Thymus (tissue), 11 donors: ENCODE measurements at regions not wholly inside any gene's neighbourhood (a gene's known extent, or its start where the extent isn't known, plus 50 kb on each side); places are given as distances from the start of the nearest gene placed in this dataset.

Source experiments
- DNase-seq, 9 donors: peaks; one replicate each; pipeline ENCODE4 v3.0.0-alpha.2; 2013; ENCODE audit warnings: low spot score in 9 of 9, low read depth in 6 of 9, missing footprints in 1 of 9
- H3K27ac ChIP-seq, 2 donors: one replicate each; pipeline ENCODE4 v1.5.1; 2013; ENCODE audit warnings: control low read depth in 1 of 2, low read depth in 1 of 2, low read length in 1 of 2, mild to moderate bottlenecking in 1 of 2, moderate library complexity in 1 of 2
- H3K27me3 ChIP-seq, 2 donors: one replicate each; pipeline ENCODE4 v1.5.1; 2013; ENCODE audit warnings: low read length in 1 of 2; ENCODE audit not compliant: control insufficient read depth in 2 of 2, insufficient read depth in 1 of 2
- H3K36me3 ChIP-seq, 2 donors: one replicate each; pipeline ENCODE4 v1.5.1; 2013; ENCODE audit warnings: low read length in 1 of 2, mild to moderate bottlenecking in 1 of 2, moderate library complexity in 1 of 2; ENCODE audit not compliant: control insufficient read depth in 2 of 2, insufficient read depth in 2 of 2
- H3K4me1 ChIP-seq, 2 donors: one replicate each; pipeline ENCODE4 v1.5.1; 2013; ENCODE audit warnings: low read length in 2 of 2; ENCODE audit not compliant: control insufficient read depth in 2 of 2, insufficient read depth in 2 of 2
- H3K4me3 ChIP-seq, 2 donors: one replicate each; pipeline ENCODE4 v1.5.1; 2013; ENCODE audit warnings: low read length in 2 of 2, control low read depth in 1 of 2, mild to moderate bottlenecking in 1 of 2
- H3K9me3 ChIP-seq, 2 donors: one replicate each; pipeline ENCODE4 v1.5.1; 2013; ENCODE audit warnings: low read length in 1 of 2, mild to moderate bottlenecking in 1 of 2; ENCODE audit not compliant: control insufficient read depth in 2 of 2, insufficient read depth in 1 of 2
- WGBS: extraction: QIAGEN DNeasy Blood & Tissue Kit; methylation state at CpG from one replicate; pipeline ENCODE4 v1.1.7; 2013; 5-methylcytosine and 5-hydroxymethylcytosine counted together
- donor health status: healthy.

DNA sequence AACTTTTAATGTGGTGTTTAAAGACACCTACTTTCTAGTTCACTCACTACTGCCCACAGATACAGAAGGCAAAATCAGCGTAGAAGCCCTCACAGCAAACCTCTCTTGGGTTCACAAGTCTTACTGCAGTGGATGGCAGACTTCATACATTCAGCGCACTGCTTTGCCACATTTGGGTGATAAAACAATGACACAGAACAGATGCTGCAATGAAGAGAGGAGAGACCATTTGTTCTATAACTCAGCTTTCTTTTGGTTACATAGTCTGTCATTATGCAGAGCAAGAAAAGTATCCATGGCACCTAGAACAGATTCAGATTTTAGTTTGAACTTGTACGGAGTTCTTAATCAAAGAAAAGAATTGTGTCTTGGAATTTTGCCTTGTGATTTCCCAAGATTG, 459.0 kb downstream of the BCAT1 start:
- no peaks in the 10 kb centered on the region for H3K36me3 ChIP-seq
- WGBS, result 96% methylated on average over 3 of the region's 3 CpGs

DNA sequence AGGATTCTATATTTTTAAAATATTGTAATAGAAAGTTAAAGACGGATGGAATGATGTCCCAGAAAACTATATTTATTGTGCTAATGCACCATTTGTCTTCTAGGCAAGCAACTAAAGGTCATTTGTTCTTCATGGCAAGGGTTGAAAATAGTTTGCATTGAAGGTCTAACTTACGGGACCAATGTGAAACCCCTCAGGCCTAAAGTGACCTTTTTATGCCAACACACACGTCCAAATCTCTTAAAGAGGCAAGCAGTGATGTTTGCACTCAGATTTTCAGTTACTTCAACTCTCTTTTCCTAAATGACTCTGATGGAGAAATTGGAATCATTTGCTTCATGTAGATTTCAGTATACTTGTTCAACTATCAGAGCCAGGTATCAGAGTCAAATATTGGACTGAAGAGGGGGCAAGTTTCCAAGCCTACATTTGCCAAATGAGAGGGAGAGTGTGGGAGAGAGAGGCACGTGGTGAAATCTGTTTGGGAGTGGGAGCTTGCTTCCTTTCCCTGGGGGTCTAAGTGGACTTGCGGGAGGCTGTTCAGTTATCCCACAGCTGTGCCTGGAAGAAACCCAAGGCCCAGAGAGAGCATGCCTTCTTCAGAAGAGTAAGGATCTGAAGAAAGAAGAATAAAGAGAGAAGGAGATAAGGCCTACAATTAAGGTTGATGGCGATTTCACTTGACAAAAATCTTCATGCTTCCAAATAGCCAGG, 459.8 kb downstream of the BCAT1 start:
- H3K36me3 ChIP-seq, result no peaks in the 10 kb centered on the region
- H3K4me1 ChIP-seq, result no peaks in the 10 kb centered on the region
- no peak for DNase-seq
- H3K27me3 ChIP-seq, result no peaks in the 10 kb centered on the region
- H3K4me3 ChIP-seq, result no peak overlapping the region
- no peaks in the 10 kb centered on the region for H3K9me3 ChIP-seq
- 96% methylated on average over 6 of the region's 6 CpGs for WGBS
- no peak overlapping the region for H3K27ac ChIP-seq

More for the DNA sequence above, 459.0 kb downstream of the BCAT1 start:
- Histone ChIP-seq H3K27me3 (no peaks in the 10 kb centered on the region), H3K4me3 (no peak overlapping the region), H3K4me1 (no peaks in the 10 kb centered on the region), H3K27ac (no peak overlapping the region), H3K9me3 (no peaks in the 10 kb centered on the region)
- DNase-seq, result no peak

DNA sequence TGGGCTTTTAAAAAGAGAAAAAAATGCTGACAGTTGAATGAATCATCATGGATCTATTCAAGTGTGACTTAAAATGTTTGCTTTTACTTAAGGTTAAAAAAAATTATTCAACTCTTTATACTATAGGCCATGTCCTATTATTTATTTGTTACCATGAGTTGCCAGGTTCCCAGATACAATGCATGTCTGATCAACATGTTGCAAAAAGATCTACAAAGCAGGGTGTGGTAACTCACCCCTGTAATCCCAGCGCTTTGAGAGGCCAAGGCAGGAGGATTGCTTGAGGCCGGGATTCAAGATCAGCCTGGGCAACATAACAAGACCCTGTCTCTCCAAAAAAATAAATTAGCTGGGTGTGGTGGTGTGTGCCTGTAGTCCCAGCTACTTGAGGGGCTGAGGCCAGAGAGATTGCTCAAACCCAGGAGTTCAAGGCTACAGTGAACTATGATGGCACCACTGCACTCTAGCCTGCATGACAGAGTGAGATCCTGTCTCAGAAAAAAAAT, 460.8 kb downstream of the BCAT1 start:
- Histone ChIP-seq H3K27me3 (no peaks in the 10 kb centered on the region), H3K36me3 (no peaks in the 10 kb centered on the region), H3K4me1 (no peaks in the 10 kb centered on the region), H3K4me3 (no peak overlapping the region), H3K9me3 (no peaks in the 10 kb centered on the region), H3K27ac (no peak overlapping the region)
- DNase-seq, result no peak
- 99% methylated on average over 2 of the region's 2 CpGs for WGBS

DNA sequence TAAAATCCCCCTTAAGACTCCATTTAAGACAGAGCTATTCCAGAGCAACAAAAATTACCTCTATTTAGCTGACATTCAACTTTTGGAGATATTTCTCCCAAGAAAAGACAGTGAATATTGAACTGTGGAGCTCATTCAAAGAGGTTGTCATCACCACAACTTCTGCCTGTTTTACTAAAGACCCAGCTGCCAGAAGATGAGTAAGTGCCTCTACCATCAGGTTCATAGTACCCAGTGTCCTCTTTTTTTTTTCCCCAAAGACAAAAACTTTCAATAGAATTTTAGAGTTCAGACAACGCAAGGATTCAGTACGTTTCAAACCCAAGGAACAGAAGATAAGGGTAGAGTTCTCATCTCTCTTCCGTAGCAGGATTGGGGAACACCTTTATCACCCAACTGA, 461.3 kb downstream of the BCAT1 start:
- no peak overlapping the region for H3K4me3 ChIP-seq
- H3K27ac ChIP-seq, result no peak overlapping the region
- H3K27me3 ChIP-seq, result no peaks in the 10 kb centered on the region
- no peaks in the 10 kb centered on the region for H3K4me1 ChIP-seq
- no peaks in the 10 kb centered on the region for H3K9me3 ChIP-seq
- DNase-seq, result no peak
- WGBS, result 97% methylated on average over 3 of the region's 3 CpGs
- H3K36me3 ChIP-seq, result no peaks in the 10 kb centered on the region

DNA sequence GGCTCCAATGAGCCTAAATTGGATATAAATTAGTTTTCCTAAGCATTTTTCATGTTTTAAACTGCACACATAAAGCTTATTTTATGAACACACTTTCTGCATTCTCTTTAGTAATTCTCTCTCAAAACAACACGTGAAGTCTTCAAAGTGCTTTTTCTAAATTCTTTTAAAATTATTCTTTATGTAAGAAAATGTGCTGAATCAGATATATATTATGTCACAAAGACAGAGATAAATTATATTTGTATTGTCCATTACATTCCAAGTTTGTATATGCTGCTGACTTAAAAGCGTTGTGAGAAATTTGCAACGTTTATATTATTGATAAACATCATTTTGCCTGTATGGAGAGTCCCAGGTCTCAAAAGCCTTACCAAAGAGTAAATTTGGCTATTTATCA, 465.2 kb downstream of the BCAT1 start:
- Histone ChIP-seq H3K36me3 (no peaks in the 10 kb centered on the region), H3K27me3 (no peaks in the 10 kb centered on the region), H3K4me3 (no peak overlapping the region), H3K9me3 (no peaks in the 10 kb centered on the region), H3K27ac (no peak overlapping the region), H3K4me1 (no peaks in the 10 kb centered on the region)
- 97% methylated on average over 3 of the region's 3 CpGs for WGBS
- DNase-seq, result no peak

DNA sequence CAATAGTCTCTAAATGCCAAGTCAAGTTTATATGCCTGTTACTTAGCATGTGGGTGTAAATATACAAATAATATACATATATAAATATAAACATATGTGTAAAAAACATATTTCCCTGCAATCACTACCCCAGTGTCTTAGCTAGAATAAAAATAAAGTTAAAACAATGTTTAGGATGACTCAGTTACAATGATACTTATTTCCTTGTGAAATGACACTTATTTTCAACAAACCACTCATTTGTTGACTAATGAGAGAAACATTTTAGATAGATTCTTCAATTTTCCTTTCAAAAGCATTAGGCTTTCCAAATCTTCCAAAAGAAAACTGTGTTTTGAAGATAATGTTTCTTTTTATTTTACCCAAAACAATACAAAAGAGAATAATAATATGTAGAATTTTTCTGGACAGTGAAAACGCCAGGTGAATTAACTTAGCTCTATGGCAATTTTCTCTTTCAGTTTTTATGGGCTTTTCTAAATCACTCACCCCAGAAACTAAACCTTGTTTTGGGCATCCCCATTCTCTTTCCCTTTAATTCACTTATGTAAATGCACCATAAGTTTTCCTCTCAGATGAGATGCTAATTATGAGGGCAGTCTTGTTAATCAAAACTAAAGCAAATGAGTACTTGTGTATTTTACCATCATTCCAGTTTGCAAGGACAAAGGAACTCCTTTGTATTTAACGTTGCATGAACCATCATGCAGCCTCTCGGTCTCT, 465.9 kb downstream of the BCAT1 start:
- 95% methylated on average over 3 of the region's 3 CpGs for WGBS
- Histone ChIP-seq H3K4me1 (no peaks in the 10 kb centered on the region), H3K36me3 (no peaks in the 10 kb centered on the region), H3K4me3 (no peak overlapping the region), H3K27ac (no peak overlapping the region), H3K27me3 (no peaks in the 10 kb centered on the region), H3K9me3 (no peaks in the 10 kb centered on the region)
- DNase-seq, result no peak

DNA sequence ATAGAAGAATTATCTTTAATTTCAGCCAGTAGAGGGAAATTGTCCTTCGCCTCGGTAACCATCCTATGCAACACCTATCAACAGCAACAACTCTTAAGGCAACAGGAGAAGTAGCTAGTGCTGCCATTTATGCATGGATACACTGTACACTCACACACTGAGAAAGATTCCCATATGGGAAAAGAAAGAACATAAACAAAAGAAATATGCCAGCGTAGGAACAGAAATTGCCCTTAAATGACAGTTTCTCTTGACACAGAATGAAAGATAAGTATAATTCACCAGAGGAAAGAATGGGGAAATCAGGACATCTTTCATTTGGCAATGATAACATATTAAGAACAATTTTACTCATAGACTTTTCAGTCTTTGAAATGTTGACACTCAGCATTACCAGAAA, 466.9 kb downstream of the BCAT1 start:
- Histone ChIP-seq H3K9me3 (no peaks in the 10 kb centered on the region), H3K4me3 (no peak overlapping the region), H3K4me1 (no peaks in the 10 kb centered on the region), H3K27me3 (no peaks in the 10 kb centered on the region), H3K36me3 (no peaks in the 10 kb centered on the region), H3K27ac (no peak overlapping the region)
- no peak for DNase-seq
- 100% methylated on average over 3 of the region's 3 CpGs for WGBS

DNA sequence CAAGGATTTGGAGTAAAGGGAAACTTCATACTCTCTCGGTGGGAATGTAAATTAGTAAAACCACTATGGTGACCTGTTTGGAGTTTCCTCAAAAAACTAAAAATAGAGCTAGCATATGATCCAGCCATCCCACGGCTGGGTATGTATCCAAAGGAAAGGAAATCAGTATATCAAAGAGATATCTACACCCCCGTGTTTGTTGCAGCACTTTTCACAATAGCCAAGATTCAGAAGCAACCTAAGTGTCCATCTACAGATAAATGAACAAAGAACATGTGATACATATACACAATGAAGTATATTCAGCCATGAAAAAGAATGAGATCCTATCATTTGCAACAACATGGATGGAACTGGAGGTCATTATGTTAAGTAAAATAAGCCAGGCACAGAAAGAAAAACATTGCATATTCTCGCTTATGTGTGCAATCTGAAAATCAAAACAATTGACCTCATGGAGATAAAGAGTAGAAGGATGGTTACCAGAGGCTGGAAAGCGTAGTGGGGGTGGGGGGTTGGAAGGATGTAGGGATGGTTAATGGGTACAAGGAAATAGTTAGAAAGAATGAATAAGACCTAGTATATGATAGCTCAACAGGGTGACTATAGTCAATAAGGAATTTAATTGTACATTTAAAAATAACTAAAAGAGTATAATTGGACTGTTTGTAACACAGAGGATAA, 468.0 kb downstream of the BCAT1 start:
- Histone ChIP-seq H3K36me3 (no peaks in the 10 kb centered on the region), H3K4me3 (no peak overlapping the region), H3K4me1 (no peaks in the 10 kb centered on the region), H3K27me3 (no peaks in the 10 kb centered on the region), H3K9me3 (no peaks in the 10 kb centered on the region), H3K27ac (no peak overlapping the region)
- WGBS, result 92% methylated on average over 5 of the region's 5 CpGs
- no peak for DNase-seq

DNA sequence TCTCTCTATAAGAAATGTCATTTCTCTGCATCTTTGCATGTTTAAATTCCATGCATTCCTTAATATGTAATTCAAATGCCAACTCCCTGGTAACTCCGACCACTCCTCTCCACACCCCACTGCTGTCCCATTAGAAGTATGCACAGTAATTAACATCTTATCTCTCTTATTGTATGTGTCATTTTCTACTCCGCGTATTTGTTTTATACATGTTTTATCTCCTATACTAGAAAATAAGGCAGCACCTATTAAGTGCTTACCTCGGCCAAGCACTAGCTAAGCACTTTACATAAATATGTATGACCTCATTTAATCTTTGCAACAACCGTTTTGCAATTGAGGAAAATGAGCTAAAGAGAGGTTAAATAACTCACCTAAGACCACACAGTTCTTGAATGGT, 469.8 kb downstream of the BCAT1 start:
- Histone ChIP-seq H3K36me3 (no peaks in the 10 kb centered on the region), H3K27me3 (no peaks in the 10 kb centered on the region), H3K4me3 (no peak overlapping the region), H3K4me1 (no peaks in the 10 kb centered on the region), H3K27ac (no peak overlapping the region), H3K9me3 (no peaks in the 10 kb centered on the region)
- DNase-seq, result no peak
- WGBS, result 97% methylated on average over 5 of the region's 5 CpGs
